ENCODE measurements at regions not wholly inside any gene's neighbourhood (a gene's known extent, or its start where the extent isn't known, plus 50 kb on each side); places are given as distances from the start of the nearest gene placed in this dataset.

DNA sequence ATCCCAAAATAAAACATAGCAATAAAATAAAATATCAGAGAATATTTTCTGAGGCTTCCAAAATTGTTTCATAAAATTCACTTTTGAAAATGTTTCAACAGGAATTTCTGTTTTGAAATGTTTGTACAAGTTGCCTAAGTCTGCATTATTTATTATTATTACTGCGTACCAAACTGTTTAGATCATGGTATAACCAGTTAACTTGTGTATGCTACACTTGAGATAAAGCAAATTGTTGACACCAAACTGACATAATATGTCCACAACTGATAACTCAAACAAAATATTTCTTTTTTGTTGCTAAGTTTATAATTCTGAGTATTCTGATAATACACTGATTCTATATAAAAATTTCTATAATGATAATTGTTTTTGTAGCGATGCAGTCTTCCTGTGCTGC, 531.8 kb upstream of the EYS start:
- no TSS peak for BruUV-seq (replicated peaks)
- CTCF ChIA-PET (ENCODE audit: low intra/inter-chr PET ratio): interaction anchor here (0.7 kb wide), 1 partner anchor 1380 kb away, joined by 4 read pairs; no protein-coding TSS in a partner anchor
- ATAC-seq (no peak), FAIRE-seq (no peak), DNase-seq (ENCODE audit: extremely low read depth in 1 of 4, low spot score in 3 of 4) (no peak)
- intact Hi-C loops (cut with micrococcal nuclease) (no loop called here), in situ Hi-C loops (cut with MboI) (no loop called here)
- H3K4me3 ChIP-seq: no peak overlapping the region
- 0% methylated on average over 2 of the region's 2 CpGs for WGBS (ENCODE audit: insufficient coverage, low coverage, missing lambda C conversion rate)
- H3K9me1 ChIP-seq (ENCODE audit: control insufficient read depth, insufficient read depth, low read length): no peaks in the 10 kb centered on the region
- no peaks in the 10 kb centered on the region for H3K4me1 ChIP-seq (replicated peaks in 1 of 2; ENCODE audit: control insufficient read depth in 2 of 2, insufficient read depth in 2 of 2, low read length in 2 of 2)
- H3K27ac ChIP-seq (ENCODE audit: extremely low read depth, low read depth, low read length): no peak overlapping the region
- H3K9me3 ChIP-seq (replicated peaks; ENCODE audit: control insufficient read depth, insufficient read depth, low read depth, low read length): no peaks in the 10 kb centered on the region
- H2AFZ ChIP-seq (ENCODE audit: low read depth, low read length): no peak overlapping the region
- no peak overlapping the region for H3K4me2 ChIP-seq (ENCODE audit: insufficient read depth, low read length)
- H3K79me2 ChIP-seq (ENCODE audit: control insufficient read depth, insufficient read depth, low read length): no peaks in the 10 kb centered on the region
- no peaks in the 10 kb centered on the region for H3K27me3 ChIP-seq (ENCODE audit: control insufficient read depth in 2 of 2, insufficient read depth in 2 of 2, low read length in 2 of 2)
- no peak overlapping the region for H3K9ac ChIP-seq (ENCODE audit: insufficient read depth in 1 of 2, low read depth in 2 of 2, low read length in 2 of 2)
- POLR2A ChIA-PET: no interaction called here
- no peaks in the 10 kb centered on the region for H4K20me1 ChIP-seq (replicated peaks; ENCODE audit: control insufficient read depth, insufficient read depth, low read length)
- no peaks in the 10 kb centered on the region for H3K36me3 ChIP-seq (ENCODE audit: control insufficient read depth, insufficient read depth, low read length)
- TF ChIP-seq RBM34 (IDR thresholded peaks at IDR 0.05; ENCODE audit: borderline replicate concordance, insufficient read depth, low read length) (no peak), ETS2 (tag; IDR thresholded peaks at IDR 0.05; ENCODE audit: borderline replicate concordance, poor library complexity, severe bottlenecking) (no peak), FOS (IDR thresholded peaks at IDR 0.05; ENCODE audit: extremely low read depth, insufficient read length) (no peak), MEIS2 (IDR thresholded peaks at IDR 0.05; ENCODE audit: partially characterized antibody) (no peak), ZC3H4 (CRISPR knock-in tag; IDR thresholded peaks at IDR 0.05; ENCODE audit: borderline replicate concordance) (no peak), FOXK1 (CRISPR knock-in tag; IDR thresholded peaks at IDR 0.05; ENCODE audit: borderline replicate concordance) (no peak), PHF20 (IDR thresholded peaks at IDR 0.05; ENCODE audit: partially characterized antibody) (no peak), NR1H2 (CRISPR knock-in tag; IDR thresholded peaks at IDR 0.05) (no peak), HOXB6 (CRISPR knock-in tag; IDR thresholded peaks at IDR 0.05; ENCODE audit: borderline replicate concordance) (no peak), KDM5B (IDR thresholded peaks at IDR 0.05; ENCODE audit: insufficient replicate concordance, low read depth, low read length) (no peak)
- TF ChIP-seq, protein P1, sequence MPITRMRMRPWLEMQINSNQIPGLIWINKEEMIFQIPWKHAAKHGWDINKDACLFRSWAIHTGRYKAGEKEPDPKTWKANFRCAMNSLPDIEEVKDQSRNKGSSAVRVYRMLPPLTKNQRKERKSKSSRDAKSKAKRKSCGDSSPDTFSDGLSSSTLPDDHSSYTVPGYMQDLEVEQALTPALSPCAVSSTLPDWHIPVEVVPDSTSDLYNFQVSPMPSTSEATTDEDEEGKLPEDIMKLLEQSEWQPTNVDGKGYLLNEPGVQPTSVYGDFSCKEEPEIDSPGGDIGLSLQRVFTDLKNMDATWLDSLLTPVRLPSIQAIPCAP (CRISPR knock-in tag; IDR thresholded peaks at IDR 0.05; ENCODE audit: borderline replicate concordance): no peak
- TF ChIP-seq, protein P2, sequence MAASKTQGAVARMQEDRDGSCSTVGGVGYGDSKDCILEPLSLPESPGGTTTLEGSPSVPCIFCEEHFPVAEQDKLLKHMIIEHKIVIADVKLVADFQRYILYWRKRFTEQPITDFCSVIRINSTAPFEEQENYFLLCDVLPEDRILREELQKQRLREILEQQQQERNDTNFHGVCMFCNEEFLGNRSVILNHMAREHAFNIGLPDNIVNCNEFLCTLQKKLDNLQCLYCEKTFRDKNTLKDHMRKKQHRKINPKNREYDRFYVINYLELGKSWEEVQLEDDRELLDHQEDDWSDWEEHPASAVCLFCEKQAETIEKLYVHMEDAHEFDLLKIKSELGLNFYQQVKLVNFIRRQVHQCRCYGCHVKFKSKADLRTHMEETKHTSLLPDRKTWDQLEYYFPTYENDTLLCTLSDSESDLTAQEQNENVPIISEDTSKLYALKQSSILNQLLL (CRISPR knock-in tag; IDR thresholded peaks at IDR 0.05; ENCODE audit: borderline replicate concordance): no peak
- TF ChIP-seq, protein P3, sequence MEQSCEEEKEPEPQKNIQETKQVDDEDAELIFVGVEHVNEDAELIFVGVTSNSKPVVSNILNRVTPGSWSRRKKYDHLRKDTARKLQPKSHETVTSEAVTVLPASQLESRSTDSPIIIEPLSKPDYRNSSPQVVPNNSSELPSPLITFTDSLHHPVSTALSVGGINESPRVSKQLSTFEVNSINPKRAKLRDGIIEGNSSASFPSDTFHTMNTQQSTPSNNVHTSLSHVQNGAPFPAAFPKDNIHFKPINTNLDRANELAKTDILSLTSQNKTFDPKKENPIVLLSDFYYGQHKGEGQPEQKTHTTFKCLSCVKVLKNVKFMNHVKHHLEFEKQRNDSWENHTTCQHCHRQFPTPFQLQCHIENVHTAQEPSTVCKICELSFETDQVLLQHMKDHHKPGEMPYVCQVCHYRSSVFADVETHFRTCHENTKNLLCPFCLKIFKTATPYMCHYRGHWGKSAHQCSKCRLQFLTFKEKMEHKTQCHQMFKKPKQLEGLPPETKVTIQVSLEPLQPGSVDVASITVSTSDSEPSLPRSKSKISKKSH (CRISPR knock-in tag; IDR thresholded peaks at IDR 0.05): no peak

Data from K562 (cell line).